GM12875 (cell line): ENCODE measurements at regions not wholly inside any gene's neighbourhood (a gene's known extent, or its start where the extent isn't known, plus 50 kb on each side); places are given as distances from the start of the nearest gene placed in this dataset.

Source experiments
- H3K4me3 ChIP-seq: one replicate; pipeline ENCODE4 v1.5.1; 2011; ENCODE audit warnings: low read depth, low read length, control low read depth
- TF ChIP-seq, protein P1 (sequence below): IDR thresholded peaks from 2 replicates; pipeline ENCODE4 v1.5.1; 2011; ENCODE audit warnings: low read depth, mild to moderate bottlenecking, control low read depth, inconsistent platforms, low read length, moderate library complexity, borderline replicate concordance; ENCODE audit not compliant: insufficient read depth

DNA sequence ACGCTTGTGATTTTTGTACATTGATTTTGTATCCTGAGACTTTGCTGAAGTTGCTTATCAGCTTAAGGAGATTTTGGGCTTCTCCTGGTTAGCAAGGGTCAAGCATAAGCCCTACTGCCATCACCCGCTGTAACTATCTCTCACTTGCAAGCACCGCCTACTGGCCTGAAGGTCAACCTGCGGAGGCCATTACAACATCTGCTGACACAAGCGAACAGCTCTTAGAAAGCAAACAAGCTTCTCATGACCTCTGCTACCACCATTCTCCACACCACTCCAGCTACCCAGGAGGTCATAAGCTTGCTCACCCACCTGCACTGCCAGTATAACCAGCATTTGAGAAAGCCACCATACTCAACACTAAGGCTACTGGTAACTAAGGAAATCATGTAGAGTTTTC lies 288.4 kb upstream of the KIRREL3 start:
- TF ChIP-seq, protein P1, sequence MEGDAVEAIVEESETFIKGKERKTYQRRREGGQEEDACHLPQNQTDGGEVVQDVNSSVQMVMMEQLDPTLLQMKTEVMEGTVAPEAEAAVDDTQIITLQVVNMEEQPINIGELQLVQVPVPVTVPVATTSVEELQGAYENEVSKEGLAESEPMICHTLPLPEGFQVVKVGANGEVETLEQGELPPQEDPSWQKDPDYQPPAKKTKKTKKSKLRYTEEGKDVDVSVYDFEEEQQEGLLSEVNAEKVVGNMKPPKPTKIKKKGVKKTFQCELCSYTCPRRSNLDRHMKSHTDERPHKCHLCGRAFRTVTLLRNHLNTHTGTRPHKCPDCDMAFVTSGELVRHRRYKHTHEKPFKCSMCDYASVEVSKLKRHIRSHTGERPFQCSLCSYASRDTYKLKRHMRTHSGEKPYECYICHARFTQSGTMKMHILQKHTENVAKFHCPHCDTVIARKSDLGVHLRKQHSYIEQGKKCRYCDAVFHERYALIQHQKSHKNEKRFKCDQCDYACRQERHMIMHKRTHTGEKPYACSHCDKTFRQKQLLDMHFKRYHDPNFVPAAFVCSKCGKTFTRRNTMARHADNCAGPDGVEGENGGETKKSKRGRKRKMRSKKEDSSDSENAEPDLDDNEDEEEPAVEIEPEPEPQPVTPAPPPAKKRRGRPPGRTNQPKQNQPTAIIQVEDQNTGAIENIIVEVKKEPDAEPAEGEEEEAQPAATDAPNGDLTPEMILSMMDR: no peak
- H3K4me3 ChIP-seq: no peak overlapping the region

DNA sequence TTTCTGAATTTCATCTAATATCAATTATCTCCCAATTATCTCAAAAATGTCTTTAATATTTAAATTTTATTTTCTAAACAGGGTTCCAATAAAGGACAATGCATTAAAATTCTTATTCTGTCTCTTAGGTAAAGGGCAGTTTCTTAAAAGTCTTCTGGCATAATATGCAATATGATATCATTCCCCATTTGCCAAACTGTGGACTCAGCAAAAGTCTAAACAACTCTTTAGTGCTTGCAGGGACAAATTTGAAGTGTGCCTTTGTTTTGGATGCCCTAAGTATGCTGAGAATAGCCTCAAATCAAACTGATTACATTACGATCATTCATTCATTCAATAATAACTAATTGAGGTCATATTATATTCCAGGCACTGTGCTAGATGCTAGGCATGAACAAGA lies 281.0 kb upstream of the KIRREL3 start:
- H3K4me3 ChIP-seq: no peak overlapping the region
- TF ChIP-seq, protein P1: no peak

DNA sequence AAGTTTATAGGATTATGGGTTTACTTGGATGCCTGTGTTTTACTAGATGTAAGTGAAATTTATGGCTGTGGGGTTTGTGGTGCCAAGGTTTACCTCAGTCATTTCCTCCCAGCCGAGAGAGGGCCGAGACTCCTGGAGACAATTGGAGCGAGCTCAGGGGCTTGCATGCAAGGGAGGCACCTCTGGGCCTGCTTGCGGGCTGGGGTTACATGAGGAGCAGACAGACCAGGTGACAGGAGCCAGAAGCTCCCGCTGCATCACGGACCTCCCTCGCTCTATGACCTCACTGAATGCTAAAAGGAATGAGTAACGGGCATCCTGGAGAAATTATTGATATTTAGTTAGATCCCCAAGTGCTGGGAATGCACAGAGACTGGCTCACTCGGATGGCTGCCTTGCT lies 275.2 kb upstream of the KIRREL3 start:
- no peak overlapping the region for H3K4me3 ChIP-seq
- TF ChIP-seq, protein P1: no peak

DNA sequence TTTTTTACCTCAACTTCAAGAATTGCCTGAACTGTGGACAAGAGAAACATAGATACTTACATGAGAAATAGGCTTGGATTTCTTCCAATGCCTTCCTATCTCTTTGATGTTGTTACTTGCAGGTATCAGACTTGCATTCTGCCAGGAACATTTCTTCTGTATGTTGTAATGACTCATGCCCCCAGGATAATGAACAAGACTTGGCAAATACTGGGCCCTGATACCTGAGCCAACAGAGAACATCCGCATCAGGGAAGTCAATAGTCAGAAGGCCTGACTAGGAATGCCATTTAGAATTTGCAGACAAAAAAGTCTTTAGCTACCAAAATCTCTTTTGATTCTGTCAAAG lies 273.7 kb upstream of the KIRREL3 start:
- no peak overlapping the region for H3K4me3 ChIP-seq
- TF ChIP-seq, protein P1: no peak

DNA sequence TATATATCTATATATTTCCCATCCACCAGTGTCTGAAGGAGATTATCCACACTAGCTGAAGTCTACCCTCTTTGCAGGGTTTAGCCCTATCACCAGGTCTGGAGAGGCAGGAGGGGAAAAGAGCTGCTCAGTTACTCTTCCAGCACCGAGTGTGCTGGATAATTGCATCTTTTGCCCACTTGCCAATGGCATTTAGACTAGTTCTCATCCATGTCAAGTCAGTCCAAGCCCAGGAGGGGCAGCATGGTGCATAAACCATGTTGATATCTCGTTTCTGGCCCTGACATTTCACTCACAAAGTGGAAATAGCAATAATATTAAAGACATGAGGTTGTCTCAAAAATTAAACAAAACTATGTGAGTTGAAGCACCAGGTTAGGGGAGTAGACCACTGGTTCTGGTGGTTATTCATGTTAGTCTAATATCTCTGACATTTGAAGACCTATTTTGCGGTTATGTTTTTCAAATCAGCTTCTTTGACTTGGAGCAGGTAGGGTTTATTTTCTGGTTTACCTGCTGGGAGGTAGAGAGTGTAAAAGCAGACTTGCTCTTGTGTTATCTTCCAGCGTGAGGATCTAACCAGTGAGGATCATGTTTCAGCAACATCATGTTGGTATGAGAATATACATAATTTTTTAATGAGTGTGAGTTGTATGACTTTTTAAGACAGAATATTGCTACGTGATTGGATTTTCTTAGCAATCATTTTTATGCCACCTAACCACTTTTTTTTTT lies 273.2 kb upstream of the KIRREL3 start:
- TF ChIP-seq, protein P1: no peak
- no peak overlapping the region for H3K4me3 ChIP-seq

DNA sequence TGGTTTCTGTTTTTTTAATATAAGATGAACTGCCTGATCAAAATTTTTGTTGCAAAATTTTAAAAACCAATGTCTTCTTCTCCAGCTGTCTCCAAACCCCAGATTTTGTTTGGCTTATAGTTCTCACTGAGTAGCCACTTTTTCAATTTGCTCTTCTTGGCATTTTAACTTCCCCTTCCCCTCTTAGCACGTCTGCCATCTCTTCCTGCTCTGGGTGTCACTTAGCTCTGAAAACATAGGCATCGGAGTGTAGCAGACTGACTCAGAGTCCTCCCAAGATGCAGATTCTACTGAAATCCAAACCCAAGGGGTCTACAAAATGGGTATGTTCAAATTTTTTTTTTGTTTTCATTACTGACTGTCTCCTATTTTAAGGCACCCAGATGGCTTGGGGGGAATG lies 270.3 kb upstream of the KIRREL3 start:
- TF ChIP-seq, protein P1: no peak

DNA sequence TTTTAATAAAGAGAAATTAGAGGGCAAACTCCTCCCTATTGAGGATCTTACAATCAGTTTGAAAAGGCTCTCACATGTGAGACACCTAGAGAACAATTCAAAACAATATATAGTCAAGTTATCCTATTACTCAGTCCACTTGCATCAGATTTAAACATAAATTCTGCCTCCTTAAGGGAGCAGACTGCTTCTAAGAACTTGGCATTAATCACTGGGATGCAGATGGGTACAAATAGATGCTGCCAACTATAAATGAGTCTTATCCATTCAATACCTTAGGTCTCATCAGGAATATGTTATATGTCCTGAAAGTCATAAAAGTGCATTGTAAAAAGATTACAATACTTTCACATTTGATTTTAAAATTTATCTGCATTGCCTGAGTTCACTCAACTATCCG lies 269.3 kb upstream of the KIRREL3 start:
- H3K4me3 ChIP-seq: no peak overlapping the region
- TF ChIP-seq, protein P1: no peak

More for the DNA sequence above, 270.3 kb upstream of the KIRREL3 start:
- no peak overlapping the region for H3K4me3 ChIP-seq
